Coronary artery (tissue), 2 donors: ENCODE measurements at regions not wholly inside any gene's neighbourhood (a gene's known extent, or its start where the extent isn't known, plus 50 kb on each side); places are given as distances from the start of the nearest gene placed in this dataset.

Experiments
- DNase-seq: peaks from one replicate; pipeline ENCODE4 v3.0.0-alpha.2; 2017; ENCODE audit warnings: low spot score
- H3K27ac ChIP-seq, 2 donors: fragments of 200-600 bp; sonication (generic); one replicate each; pipeline ENCODE4 v1.5.1; 2016 to 2019
- H3K4me3 ChIP-seq: fragments of 200-600 bp; sonication (generic); 2 replicates; pipeline ENCODE4 v1.5.1; 2016; ENCODE audit warnings: mild to moderate bottlenecking, moderate library complexity
- TF ChIP-seq, protein P1 (sequence below): fragments of 200-600 bp; sonication (generic); IDR thresholded peaks from one replicate; pipeline ENCODE4 v1.5.1; 2019; ENCODE audit warnings: antibody characterized with exemption

DNA sequence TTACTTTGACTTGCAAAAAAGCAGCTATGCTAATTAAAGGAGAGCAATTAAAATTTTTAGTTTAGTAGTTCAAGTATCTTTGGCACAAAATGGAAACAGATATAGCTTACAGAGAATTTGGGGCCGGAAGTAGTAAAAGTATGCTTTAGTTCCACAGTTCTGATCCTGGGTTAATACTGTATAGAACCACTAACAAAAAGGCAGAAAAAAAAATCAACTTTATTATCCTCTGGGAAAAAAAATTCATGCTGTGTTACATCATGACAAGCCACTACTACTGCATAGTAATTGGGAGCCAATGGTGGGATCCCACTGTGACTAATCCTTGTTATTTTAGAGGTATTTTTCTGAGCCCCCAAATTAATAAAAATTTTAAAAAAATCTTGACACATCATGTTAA is 246.8 kb upstream of the PRDM9 start:
- TF ChIP-seq, protein P1, sequence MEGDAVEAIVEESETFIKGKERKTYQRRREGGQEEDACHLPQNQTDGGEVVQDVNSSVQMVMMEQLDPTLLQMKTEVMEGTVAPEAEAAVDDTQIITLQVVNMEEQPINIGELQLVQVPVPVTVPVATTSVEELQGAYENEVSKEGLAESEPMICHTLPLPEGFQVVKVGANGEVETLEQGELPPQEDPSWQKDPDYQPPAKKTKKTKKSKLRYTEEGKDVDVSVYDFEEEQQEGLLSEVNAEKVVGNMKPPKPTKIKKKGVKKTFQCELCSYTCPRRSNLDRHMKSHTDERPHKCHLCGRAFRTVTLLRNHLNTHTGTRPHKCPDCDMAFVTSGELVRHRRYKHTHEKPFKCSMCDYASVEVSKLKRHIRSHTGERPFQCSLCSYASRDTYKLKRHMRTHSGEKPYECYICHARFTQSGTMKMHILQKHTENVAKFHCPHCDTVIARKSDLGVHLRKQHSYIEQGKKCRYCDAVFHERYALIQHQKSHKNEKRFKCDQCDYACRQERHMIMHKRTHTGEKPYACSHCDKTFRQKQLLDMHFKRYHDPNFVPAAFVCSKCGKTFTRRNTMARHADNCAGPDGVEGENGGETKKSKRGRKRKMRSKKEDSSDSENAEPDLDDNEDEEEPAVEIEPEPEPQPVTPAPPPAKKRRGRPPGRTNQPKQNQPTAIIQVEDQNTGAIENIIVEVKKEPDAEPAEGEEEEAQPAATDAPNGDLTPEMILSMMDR, result no peak
- Histone ChIP-seq H3K27ac (no peak overlapping the region), H3K4me3 (no peak overlapping the region)
- no peak for DNase-seq

GRCh38 chr5:23257656-23258055 is 249.8 kb upstream of the PRDM9 start:
- Histone ChIP-seq H3K27ac (no peak overlapping the region), H3K4me3 (no peak overlapping the region)
- TF ChIP-seq, protein P1, result no peak
- no peak for DNase-seq

- Histone ChIP-seq H3K4me3 (no peak overlapping the region), H3K27ac (no peak overlapping the region)
- DNase-seq, result no peak
- TF ChIP-seq, protein P1, result no peak
Measured at GRCh38 chr5:23253621-23254198, 253.7 kb upstream of the PRDM9 start.

GRCh38 chr5:23242891-23243290 is 264.5 kb upstream of the PRDM9 start:
- TF ChIP-seq, protein P1, result no peak

GRCh38 chr5:23235246-23235645 is 272.2 kb upstream of the PRDM9 start:
- TF ChIP-seq, protein P1, result no peak
- no peak for DNase-seq
- no peak overlapping the region for H3K4me3 ChIP-seq
- no peak overlapping the region for H3K27ac ChIP-seq

More at GRCh38 chr5:23242891-23243290, 264.5 kb upstream of the PRDM9 start:
- Histone ChIP-seq H3K27ac (no peak overlapping the region), H3K4me3 (no peak overlapping the region)
- DNase-seq, result no peak

- Histone ChIP-seq H3K4me3 (no peak overlapping the region), H3K27ac (no peak overlapping the region)
- no peak for DNase-seq
- TF ChIP-seq, protein P1, result no peak
Measured at GRCh38 chr5:23234197-23234596, 273.2 kb upstream of the PRDM9 start.

DNA sequence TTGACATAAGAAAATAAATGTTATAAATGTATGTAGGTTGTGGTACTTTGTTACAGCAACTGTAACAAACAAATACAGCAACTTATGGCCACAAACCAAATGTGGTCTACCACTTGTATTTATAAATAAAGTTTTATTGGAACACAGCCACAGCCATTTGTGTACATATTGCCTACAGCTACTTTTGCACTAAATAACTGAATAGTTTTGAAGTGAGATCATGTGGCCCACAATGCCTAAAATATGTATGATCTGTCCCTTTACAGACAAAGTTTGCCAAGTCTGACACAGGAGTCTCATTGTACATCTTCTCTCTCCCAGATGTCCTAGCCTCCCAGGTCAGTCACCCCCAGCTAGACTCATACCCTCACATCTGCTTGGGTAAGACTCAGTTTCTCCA is 283.6 kb upstream of the PRDM9 start:
- TF ChIP-seq, protein P1, result no peak
- H3K27ac ChIP-seq, result no peak overlapping the region
- no peak overlapping the region for H3K4me3 ChIP-seq
- DNase-seq, result no peak
